ENCODE measurements at regions not wholly inside any gene's neighbourhood (a gene's known extent, or its start where the extent isn't known, plus 50 kb on each side); places are given as distances from the start of the nearest gene placed in this dataset.
"Not testable (repeated sequence)": the region's sequence is repeated elsewhere in the genome, so short reads cannot be mapped to it uniquely, and the experiment has no call there.

GRCh38 chr3:3447641-3448040 is 268.1 kb upstream of the CRBN start:
- DNase-seq (ENCODE audit: low spot score): peak; percentile 61

- no peak for DNase-seq (ENCODE audit: low spot score)
Measured at GRCh38 chr3:3446251-3446650, 266.8 kb upstream of the CRBN start.

DNA sequence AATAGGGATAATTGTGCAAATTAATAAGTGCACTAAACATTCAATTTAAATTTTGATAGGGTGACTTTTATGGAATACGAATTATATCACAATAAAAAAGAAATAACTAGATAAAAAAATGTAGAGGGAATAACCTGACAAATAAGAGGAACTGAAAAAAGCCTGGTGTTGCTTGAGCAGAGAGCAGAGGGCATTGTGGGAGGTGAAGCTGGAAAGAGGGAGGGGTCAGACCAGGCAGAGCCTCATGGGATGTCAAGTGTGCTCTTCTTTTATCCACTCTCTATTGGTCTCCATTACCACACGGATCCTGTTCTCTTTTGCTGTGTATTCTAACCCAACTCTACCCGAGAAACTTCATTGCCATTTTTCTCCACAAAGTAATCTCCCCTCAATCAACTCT is 264.0 kb upstream of the CRBN start:
- no peak for DNase-seq (ENCODE audit: low spot score)

GRCh38 chr3:3433711-3434110 is 254.2 kb upstream of the CRBN start:
- no peak for DNase-seq (ENCODE audit: low spot score)

GRCh38 chr3:3429841-3430240 is 250.3 kb upstream of the CRBN start:
- no peak for DNase-seq (ENCODE audit: low spot score)

- not testable (repeated sequence) for DNase-seq (ENCODE audit: low spot score)
Measured at GRCh38 chr3:3407707-3408106, 228.2 kb upstream of the CRBN start.

DNA sequence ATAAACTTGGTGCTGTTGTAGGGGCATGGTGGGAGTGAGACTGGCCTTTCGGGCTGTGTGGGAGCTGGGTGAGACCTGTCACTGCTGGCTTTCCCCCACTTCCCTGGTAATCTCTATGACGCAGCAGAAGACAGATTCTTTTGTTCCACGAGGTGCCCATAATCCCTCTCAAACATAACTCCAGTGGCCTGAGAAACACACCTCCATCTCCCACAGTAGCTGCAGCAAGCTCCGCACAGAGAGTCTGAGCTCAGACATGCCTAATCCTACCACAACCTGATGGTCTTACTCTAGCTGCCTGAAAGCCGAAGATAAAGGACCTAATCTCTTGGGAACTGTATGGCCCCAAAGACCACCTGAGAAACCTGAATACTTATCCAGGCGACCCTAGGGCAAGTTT is 225.6 kb upstream of the CRBN start:
- no peak for DNase-seq (ENCODE audit: low spot score)

DNA sequence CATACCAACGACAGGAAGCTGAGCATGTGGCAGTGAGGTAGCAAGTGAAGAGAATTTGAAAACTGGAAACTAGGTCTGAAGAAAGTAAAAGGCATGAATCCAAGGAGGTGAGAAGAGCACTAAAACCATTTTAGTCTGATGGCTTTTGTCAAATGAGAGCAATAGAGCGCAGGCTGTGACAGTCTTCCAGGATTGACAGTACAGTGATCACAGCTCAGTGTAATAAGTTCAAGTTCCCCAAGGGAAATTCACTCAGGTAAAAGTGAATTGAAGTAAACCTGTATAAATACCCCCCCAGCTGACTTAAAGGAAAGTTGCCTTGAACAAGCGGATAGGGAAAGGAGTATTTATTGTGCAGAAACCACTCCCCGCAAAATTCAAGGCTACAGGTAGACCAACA is 224.2 kb upstream of the CRBN start:
- no peak for DNase-seq (ENCODE audit: low spot score)

DNA sequence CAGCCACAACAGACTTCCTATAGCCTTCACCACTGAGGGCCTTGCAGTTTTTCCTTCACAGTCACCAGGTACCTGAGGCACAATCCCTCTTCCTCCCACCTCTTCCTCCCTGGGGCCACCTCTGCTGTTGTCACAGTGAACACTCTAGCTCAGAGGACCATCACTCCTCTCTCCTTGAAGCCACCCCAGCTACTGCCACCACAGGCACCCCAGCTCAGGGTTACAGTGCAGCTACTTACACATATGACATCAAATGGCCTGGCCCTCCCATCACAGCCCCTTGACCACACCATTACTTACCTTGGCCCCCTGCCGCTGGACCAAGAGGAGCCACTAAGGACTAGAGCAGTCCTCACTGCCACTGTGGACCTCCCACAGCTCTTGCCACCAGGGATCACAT is 213.5 kb upstream of the CRBN start:
- no peak for DNase-seq (ENCODE audit: low spot score)

GRCh38 chr3:3383461-3383860 is 204.0 kb upstream of the CRBN start:
- no peak for DNase-seq (ENCODE audit: low spot score)

DNA sequence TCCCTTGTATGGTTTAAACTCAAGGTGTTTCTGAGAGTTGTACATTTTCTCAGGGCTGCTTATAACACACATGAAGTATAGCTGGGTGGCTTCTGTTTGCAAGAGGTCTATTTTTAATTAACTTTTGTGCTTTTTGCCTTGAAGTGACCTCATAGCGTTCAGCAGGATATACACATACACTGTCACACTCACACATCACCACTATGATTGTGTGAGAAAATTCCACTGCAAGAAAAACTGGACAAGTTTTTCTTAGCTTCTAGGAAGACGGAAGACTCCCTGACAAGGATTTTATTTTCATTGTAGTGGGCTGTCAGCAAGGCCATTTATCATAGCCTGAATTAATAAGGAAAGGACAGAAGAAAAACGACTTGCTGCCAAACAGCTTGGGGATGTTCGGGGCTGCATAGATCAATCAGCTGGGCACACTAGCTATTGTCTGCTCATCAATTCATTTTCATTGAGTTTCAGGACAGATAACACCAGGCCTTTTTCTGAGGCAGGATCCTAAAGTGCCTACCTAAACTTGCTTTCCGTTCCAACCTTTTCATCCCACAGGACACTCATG is 192.8 kb upstream of the CRBN start:
- no peak for DNase-seq (ENCODE audit: low spot score)

DNA sequence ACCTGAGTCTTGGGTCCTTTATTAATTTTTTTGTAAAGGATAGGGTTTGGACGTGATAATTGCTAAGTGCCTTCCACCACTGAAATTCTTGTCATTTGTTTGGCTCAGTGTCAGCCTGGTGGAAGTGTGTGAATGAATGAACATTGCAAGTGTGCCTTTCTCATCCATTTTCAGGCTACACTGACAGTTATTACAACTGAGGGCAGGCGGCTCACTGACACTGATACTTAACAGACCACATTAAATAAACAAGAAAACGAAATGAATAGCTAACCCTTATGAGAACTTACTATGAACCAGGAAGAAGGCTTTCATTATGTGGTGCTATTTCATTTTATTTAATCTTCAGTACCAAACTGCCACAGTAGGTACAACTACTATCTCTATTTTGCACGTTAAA is 188.8 kb upstream of the CRBN start:
- no peak for DNase-seq (ENCODE audit: low spot score)

DNA sequence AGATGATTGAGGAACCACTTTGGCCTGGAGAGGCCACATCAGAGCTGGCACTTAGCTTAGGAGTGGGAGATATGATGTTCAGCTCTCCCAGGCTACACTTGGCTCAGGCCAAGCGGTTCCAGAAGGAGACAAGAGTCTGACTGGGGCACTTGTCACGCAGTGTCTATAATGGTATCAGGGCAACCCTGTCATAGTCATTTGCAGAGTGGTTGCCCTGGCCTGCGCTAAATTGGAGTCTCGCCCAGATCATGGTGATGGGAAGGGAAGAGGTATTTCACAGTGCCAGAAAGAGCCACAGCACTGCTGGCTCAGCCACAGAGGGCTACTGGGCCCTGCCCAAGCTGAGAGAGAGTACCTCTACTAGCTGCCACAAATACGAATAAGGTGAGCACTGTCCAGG is 186.9 kb upstream of the CRBN start:
- no peak for DNase-seq (ENCODE audit: low spot score)

DNA sequence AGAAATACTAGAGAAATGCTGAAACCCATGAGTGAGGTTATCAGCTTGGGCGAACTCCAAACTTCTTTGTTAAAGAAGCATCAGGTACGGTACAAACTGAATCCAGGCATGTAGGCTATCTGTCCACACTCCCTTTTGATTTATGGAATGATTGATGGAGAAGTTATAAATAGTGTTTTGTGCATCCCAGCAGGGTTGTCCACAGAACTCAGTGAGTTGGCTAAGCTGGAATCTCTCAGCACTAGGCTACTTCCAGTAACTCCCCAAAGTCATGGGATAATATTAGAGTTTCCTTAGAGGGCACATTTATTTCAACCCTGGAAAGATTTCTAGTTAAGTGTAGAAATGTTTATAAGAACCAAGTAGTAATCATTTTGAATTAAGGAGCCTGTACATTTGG is 186.2 kb upstream of the CRBN start:
- no peak for DNase-seq (ENCODE audit: low spot score)

DNA sequence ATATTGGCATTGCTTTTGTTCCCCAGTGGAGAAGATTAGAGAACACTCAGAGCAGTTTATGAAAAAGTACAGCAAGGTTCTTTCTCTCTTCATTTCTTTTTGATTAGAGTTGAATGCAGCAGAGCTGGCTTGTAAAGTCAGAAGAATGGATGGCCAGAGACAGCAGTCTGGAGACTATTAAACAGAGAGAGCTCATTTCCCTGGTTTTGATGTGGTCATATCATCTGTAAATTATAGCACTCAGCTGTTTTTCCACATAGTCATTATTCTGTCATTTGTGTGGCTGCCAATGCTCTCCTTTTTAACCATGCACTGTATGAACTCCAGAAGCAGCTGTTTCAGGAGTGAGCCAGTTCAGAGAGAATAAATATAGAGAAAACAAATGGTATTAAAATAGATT is 177.4 kb upstream of the CRBN start:
- DNase-seq (ENCODE audit: low spot score): no peak

DNA sequence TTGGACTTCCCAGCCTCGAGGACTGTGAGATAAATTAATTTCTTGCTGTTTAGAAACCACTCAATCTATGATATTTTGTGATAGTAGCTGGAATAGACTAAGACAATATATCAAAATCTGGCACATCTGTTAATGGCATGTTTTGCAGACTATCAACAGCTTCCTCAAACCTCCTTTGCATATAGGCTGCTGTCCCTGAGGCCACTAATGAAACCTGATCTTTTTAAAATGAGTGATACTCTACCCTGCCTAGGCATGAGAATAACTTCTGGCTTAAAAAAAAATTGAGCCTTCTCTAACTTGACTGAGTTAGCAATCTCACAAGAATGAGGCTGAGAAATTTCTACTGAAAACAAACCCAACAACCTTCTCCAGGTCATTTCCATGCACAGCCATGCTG is 176.0 kb upstream of the CRBN start:
- DNase-seq (ENCODE audit: low spot score): no peak

DNA sequence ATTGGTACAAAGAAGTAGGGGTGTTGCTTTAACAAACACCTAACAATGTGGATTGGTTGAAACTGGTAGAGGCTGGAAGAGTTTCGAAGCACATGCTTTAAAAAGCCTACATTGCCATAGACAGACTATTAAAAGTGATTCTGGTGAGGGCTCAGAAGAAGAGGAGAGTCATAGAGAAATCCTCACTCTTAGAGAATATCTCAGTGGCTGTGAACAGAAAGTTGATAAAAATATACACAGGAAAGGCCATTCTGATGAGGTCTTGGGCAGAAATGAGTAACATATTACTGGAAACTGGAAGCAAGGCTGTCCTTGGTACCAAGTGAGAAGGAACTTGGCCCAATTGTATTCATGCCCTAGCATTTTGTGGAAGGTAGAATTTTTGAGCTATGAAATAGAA is 173.7 kb upstream of the CRBN start:
- DNase-seq (ENCODE audit: low spot score): no peak

DNA sequence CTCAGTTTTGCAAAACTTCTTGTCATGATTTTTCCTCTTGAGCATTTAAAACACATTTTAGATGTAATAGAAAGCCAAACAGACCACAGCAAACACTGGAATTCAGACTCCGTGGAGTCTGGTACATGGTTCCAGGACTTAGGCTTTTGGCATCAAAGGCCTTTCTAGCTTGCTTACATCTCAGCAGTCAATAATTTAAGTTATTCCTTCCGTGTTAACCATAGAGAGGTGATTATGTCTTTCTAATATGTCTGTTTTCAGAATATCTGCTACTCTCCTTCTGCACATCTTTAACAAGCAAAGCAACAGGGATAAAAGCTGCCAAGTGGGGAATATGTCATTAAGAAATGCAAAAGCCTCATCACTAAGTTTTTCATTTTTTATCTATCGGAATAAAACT is 171.7 kb upstream of the CRBN start:
- DNase-seq (ENCODE audit: low spot score): no peak

DNA sequence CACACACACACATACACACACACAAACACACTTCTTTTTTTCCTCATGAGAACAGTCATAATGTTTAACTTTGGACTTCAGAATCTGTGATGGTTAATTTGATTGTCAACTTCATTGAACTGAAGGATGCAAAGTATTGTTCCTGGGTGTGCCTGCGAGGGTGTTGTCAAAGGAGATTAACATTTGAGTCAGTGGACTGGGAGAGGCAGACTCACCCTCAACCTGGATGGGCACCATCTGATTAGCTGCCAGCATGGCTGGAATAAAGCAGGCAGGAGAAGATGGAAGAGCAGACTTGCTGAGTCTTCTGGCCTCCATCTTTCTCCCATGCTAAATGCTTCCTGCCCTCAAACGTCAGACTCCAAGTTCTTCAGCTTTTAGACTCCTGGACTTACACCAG is 167.6 kb upstream of the CRBN start:
- DNase-seq (ENCODE audit: low spot score): not testable (repeated sequence)

- DNase-seq (ENCODE audit: low spot score): no peak
Measured at GRCh38 chr3:3346556-3346955, 167.1 kb upstream of the CRBN start.

GRCh38 chr3:3342141-3342540 is 162.7 kb upstream of the CRBN start:
- no peak for DNase-seq (ENCODE audit: low spot score)

GRCh38 chr3:3340965-3341895 is 161.7 kb upstream of the CRBN start:
- DNase-seq (ENCODE audit: low spot score): no peak

GRCh38 chr3:3340526-3340925 is 161.0 kb upstream of the CRBN start:
- DNase-seq (ENCODE audit: low spot score): no peak

DNA sequence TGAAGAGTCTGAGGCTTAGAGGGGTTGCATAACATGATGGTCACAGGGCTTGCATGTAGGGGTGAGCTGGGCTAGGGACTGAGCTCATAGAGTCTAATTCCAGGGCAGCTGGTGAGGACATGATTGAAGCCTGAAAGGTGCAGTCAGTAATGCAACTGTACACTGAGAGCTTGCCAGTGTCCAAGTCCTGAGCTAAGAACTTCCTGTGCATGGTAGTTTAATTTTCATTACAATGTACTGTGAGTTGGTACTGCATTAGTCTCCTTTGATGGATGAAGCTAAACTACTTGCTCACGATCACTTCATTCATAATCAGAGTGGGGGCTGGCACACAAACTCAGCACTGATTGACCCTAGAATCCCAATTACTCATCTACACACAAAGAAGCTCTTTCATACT is 156.4 kb upstream of the CRBN start:
- no peak for DNase-seq (ENCODE audit: low spot score)

All from kidney tubule cell (primary cell).